HG03025 (cell line): ENCODE measurements at regions not wholly inside any gene's neighbourhood (a gene's known extent, or its start where the extent isn't known, plus 50 kb on each side); places are given as distances from the start of the nearest gene placed in this dataset.
"Not testable (repeated sequence)": the region's sequence is repeated elsewhere in the genome, so short reads cannot be mapped to it uniquely, and the experiment has no call there.

Source experiments
- ATAC-seq: cut with Tn5 transposase; IDR thresholded peaks from one replicate; pipeline ENCODE4 v1.9.1; 2021; ENCODE audit warnings: mild to moderate bottlenecking, moderate library complexity; ENCODE audit not compliant: unreplicated experiment, low FRiP score

DNA sequence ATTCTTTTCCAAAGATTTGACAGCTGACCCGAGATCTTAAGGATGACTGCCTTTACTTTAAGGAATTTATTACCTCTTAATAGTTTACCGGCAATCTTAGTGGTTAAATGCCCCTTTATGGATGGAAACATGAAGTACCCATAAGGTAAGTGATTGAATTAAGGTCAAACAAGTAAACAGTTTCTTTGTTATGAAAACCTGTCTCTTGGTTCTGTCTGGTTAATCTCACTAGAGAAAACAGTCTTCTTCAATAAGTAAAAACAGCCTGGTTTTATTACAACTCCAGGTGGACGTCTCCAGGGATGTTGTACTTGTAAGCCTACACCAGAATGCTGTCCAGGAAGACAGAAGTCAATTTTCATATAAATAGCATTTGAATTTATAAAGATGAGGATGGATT, 161.8 kb upstream of the MTPN start:
- ATAC-seq = no peak

DNA sequence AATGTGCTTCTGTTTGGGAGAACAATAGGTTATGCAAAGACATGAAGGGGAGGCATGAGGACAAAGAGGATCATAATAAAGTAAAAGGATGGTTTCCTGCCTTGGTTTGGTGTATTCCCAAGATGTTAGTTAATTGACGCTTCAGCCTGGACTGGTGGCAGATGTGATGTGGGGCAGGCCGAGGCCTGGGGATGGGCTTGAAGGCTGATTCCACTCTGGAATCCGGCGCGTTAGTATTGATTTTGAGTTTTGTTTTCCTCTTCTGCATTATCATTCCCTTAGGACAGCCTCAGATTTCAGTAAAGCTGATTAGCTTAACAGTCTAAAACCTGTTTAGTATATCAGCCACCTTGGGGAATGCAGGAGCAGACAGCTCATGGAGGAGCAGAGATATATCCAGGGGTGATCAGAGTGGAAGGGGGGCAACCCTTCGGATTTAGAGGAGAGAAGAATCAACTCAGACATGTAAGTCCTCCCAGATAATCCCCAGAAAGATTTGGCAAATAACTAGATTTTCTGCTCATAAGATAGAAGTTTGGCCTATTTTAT, 159.8 kb upstream of the MTPN start:
- ATAC-seq = no peak

DNA sequence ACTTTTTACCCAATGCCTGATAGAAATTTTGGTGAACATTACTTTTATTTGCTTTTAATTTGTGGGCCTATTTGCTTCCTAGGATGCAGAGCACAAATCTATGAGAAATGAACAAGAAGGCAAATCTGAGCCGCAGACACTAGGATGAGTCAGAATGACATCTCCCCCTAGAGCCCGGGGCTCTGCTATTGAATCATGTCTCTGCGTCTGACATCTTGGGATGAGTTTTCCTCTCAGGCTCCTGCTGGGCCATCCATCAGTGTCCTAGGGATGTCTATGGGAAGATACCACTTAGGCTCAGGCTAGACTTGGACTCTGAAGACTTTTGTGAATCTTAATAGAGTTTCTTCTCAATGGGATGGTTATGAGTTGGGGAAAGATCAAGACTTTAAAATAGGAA, 157.3 kb upstream of the MTPN start:
- ATAC-seq = no peak

DNA sequence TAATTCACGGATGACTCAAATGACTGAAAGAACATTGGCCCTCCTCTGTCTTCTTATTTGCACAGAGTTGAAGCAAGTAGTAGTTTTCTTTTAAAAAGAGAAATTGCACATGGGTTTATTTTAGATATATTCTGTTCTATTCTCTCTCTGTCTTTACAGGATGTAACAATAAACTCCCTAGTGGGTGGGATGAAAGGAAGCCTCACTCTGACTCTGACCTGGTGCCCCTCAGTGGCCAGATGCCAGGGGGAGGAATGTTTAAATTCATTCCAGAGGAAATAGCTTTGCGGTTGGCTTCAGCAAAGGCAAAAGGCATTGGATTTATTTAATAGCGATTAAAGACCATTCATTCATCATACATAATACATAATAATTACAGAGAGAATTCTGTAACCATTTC, 156.4 kb upstream of the MTPN start:
- ATAC-seq = no peak

- no peak for ATAC-seq
These were observed 154.1 kb upstream of the MTPN start for GRCh38 chr7:136131304-136131630.

- ATAC-seq = no peak
These were observed 153.5 kb upstream of the MTPN start for GRCh38 chr7:136130511-136131303.

DNA sequence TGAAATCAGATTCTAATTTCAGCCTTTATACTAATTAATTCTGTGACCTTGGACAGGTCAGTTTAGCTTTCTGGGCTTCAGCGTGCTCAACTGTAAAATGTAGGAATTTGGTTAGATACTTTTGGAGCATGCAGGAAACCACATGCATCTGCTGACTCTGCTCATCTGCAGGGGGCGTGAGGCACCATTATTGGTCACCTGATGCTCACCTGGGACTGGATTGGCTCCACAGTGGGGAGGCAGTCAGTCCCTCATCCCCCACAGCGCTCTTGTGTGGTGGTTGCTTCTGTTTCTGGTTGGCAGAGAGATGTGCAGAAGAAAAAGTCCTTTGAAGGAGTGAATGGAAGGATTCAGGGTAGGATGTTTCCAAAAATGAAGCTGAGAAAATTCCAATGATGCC, 150.9 kb upstream of the MTPN start:
- no peak for ATAC-seq

DNA sequence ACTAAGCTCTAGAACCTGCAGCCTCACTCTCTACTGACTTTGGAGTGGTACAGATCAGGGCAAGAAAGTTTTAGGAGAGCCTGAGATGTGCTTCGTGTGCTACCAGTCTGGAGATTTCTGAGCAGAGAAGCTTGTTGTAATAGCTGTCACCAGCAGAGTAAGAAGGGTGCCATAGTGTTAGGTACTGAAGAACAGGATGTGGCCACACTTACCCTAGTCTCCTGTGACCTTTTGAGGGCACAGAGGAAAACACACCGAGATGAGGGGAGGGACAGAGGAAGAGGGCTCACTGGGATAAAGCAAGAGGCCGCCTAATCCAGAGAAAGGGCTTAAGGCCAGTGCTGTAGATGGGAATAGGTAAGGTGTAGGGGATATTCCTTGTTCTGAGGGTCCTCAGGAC, 146.2 kb upstream of the MTPN start:
- ATAC-seq = no peak

DNA sequence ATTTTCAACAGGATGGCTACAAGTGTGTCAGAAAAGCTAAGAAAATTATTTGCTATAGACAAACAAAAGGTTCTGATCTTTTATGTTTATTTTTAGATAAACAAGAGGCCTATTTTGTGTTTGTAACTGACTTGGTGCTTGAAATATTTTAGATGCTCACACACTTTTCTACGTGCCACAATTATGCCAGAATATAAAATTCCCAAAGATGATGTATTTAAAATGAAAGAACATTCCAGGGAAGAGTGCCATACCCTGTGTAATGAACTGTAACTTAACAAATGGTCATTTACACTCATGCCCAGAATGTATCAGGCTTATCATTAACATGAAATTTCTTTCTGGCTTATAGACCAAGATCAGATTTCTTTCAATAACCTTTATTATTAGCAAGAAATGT, 144.9 kb upstream of the MTPN start:
- ATAC-seq = no peak

DNA sequence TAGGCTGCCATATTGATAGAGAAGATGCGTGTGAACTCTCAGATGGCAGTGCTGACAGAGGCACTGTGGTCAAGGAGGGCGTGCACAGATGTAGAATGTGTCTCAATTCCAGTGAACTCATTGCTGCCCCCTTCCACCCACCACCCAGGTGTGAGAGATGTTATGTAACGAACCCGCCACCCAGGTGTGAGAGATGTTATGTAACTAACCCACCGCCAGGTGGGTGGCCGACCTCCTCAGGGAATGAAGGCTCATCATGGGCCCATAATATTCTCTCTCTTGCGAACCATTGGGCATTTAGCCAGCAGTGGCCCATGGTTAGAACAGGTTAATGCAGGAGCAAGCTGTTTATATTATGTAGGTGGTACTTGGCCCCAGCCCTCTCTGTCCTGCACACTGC, 140.4 kb upstream of the MTPN start:
- ATAC-seq = no peak

DNA sequence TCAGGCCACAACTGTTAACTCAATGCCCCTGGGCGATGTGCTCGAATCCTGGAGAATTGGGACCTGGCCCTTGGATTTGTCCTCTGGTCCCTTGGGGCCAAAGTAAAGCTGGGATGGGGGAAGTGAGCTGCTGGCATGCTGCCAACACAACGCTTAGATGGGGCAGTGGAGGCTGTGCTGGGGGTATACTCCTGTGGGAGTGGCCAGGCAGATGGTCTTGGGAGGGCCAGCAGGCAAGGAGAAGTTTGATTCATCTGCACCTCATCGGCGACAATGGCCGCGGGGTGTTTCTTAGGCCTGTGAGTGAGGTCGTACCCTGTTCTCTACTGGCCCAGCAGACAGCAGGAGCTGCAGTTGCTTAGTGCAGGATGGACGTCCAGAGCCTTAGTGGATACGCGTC, 139.0 kb upstream of the MTPN start:
- no peak for ATAC-seq

DNA sequence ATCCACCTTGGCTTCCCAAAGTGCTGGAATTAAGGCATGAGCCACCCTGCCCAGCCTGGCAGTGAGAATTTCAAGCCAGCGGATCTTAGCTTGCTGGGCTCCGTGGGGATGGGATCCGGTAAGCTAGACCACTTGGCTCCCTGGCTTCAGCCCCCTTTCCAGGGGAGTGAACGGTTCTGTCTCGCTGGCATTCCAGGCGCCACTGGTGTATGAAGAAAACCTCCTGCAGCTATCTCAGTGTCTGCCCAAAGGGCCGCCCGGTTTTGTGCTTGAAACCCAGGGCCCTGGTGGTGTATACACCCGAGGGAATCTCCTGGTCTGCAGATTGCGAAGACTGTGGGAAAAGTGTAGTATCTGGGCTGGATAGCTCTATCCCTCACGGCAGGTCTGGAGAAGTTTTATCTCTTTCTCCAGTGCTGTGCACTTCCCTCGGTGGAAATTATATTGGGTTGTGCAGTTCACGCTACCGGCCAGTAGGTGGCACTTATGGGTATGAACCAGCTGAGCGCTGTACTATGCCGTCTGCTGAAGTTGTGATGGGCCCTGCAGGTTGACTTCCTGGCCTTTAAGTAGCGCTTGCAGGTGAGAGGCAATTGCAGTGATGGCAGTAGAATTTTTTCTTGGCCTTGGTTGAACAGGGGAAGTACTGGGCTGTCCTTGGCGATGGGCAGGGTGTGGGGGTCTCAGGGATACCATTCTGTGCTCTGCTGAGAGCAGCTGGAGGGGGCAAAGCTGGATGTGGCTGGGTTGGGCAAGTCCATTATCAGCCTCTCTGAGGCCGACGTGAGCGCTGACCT, 138.0 kb upstream of the MTPN start:
- peak; percentile 96 for ATAC-seq

DNA sequence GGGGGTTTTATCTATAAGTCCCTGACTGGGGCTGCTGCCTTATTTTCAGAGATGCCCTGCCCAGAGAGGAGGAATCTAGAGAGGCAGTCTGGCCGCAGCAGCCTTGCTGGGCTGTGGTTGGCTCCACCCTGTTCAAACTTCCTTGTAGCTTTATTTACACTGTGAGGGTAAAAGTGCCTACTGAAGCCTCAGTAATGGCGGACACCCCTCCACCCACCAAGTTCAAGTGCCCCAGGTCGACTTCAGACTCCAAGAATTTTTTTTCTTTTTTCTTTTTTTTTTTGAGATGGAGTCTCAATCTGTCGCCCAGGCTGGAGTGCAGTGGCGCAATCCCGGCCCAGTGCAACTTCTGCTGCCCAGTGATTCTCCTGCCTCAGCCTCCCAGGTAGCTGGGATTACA, 137.3 kb upstream of the MTPN start:
- ATAC-seq = not testable (repeated sequence)

- not testable (repeated sequence) for ATAC-seq
These were observed 131.9 kb upstream of the MTPN start for GRCh38 chr7:136109037-136109436.

DNA sequence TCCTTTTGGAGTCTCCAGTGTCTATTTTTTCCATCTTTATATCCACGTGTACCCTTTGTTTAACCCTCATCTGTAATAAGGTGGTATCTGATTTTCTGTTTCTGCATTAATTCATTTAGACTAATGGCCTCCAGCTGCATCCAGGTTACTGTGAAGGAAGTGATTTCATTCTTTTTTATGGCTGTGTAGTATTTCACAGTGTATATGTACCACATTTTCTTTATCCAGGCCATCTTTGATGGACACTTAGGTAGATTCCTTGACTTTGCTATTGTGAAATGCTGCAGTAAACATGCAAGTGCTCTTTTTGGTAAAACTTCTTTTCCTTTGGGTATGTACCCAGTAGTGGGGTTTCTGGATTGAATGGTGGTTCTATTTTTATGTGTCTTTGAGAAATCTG, 128.0 kb upstream of the MTPN start:
- ATAC-seq = no peak

DNA sequence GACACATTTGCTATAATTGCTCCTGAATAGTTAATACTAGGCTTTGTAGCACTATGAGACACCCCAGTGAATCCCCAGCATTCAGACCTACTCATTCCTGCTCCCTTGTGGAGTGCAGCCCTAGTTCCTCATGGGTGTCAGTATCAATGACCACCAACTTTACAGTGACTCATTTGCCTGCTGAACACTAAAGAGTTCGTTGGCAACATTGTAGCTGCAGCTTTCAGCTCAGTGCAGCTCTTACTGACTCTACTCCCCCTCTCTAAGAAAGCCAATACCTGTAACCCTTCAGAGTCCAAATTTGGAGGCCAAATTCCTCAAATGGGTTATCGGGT, 127.1 kb upstream of the MTPN start:
- no peak for ATAC-seq

DNA sequence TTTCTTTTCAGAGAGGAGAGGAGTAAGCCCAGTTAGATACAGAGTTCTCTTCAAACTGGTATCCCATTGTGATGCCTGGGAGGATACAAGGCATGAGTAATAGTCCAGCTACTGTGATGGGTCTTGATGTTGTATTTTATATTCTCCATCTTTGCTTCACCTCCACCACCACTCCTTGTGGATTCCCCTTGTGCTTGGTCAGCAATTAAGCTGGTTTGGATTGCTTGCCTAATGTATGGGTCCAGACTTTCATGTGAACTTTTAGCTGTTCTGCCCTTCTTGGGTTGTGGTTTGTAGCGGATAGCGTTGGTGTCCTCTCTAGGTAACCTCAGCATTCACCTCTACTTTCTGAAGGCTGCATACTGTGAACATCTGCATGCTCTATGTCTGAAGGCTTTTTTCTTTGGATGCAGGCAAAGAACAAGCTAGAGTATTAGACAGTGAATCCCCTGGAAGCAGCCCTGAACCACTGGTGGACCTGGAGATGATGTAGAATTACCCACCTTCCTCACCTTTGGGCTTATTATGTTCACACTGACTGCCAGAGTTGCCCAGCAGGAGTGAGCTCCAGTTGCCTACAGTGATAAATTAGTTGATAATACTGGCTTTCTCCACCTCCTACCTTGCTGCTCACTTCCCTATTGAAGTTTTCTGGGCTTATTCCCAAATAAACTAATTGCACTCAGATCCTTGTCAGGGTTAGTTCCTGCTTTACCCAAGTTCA, 126.5 kb upstream of the MTPN start:
- ATAC-seq = no peak

DNA sequence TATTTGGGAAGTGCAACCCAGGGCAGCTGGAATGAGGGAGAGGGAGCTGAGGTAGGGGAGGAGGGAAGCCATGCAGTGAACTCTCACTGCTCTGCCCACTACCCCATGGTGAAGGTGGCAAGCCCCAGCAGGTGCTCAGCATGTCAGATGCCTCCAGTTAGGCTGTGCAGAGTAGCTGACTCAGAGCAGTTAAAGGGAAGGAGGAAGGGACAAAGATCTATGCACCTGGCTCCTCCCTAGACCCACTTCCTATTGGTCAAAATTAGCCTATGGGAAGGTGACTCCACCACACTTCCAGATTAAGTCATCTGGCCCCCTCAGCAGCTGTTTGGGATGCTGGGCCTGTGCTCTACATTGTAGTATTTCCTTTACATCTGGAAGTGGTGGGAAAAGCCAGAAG, 125.7 kb upstream of the MTPN start:
- ATAC-seq = no peak

GRCh38 chr7:136092714-136093113, 115.6 kb upstream of the MTPN start:
- not testable (repeated sequence) for ATAC-seq

GRCh38 chr7:136087881-136088280, 110.7 kb upstream of the MTPN start:
- ATAC-seq = no peak

GRCh38 chr7:136086712-136087111, 109.6 kb upstream of the MTPN start:
- ATAC-seq = no peak
